ENCODE measurements at regions not wholly inside any gene's neighbourhood (a gene's known extent, or its start where the extent isn't known, plus 50 kb on each side); places are given as distances from the start of the nearest gene placed in this dataset.

GRCh38 chr9:13791816-13792215, 512.3 kb upstream of the MPDZ start:
- TF ChIP-seq CTCF (IDR thresholded peaks at IDR 0.05; ENCODE audit: low read length): no peak
- Histone ChIP-seq H4K20me1 (ENCODE audit: insufficient read depth, low read length) (no peaks in the 10 kb centered on the region), H2AFZ (ENCODE audit: low read length) (no peak overlapping the region), H3K9ac (ENCODE audit: low read length) (no peak overlapping the region), H3F3A (ENCODE audit: insufficient read depth, low read length) (no peaks in the 10 kb centered on the region), H3K27ac (ENCODE audit: low read depth, low read length, poor library complexity, severe bottlenecking) (no peak overlapping the region), H3K4me2 (ENCODE audit: low read length) (no peak overlapping the region), H3K36me3 (ENCODE audit: insufficient read depth, low read length) (no peaks in the 10 kb centered on the region), H3K27me3 (ENCODE audit: insufficient read depth, low read length) (no peaks in the 10 kb centered on the region), H3K4me1 (ENCODE audit: insufficient read depth, low read length, severe bottlenecking) (no peaks in the 10 kb centered on the region), H3K9me2 (ENCODE audit: low read depth, low read length) (no peaks in the 10 kb centered on the region), H3K9me3 (ENCODE audit: low read length) (no peaks in the 10 kb centered on the region), H3K4me3 (ENCODE audit: low read depth, low read length, poor library complexity, severe bottlenecking) (no peak overlapping the region), H3K79me2 (ENCODE audit: insufficient read depth, low read length) (no peaks in the 10 kb centered on the region)

DNA sequence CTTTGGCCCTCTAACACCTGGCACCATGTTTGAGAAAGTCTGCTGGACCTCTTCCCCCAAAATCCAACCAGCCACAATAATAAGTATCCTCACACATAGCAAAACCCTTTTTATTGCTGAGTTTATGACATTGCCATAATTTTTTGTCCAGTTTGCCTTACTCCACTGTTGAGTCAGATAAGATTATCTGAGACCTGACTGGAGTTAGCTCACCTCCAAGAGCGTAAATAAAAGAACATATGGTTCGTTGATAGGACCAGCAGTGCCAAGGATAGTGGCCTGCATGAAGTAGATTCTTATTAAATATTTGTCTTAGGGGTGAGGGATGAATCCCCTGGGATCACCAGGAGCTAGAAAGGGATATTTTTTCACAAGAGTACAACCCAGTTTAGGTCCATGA, 510.6 kb upstream of the MPDZ start:
- no peak for TF ChIP-seq CTCF (IDR thresholded peaks at IDR 0.05; ENCODE audit: low read length)
- no peak for TF ChIP-seq EZH2 (IDR thresholded peaks at IDR 0.05; ENCODE audit: borderline replicate concordance, low read length)
- H3K27ac ChIP-seq (ENCODE audit: low read depth, low read length, poor library complexity, severe bottlenecking): no peak overlapping the region
- H3K9me3 ChIP-seq (ENCODE audit: low read length): no peaks in the 10 kb centered on the region
- H3K27me3 ChIP-seq (ENCODE audit: insufficient read depth, low read length): no peaks in the 10 kb centered on the region
- H3K9me2 ChIP-seq (ENCODE audit: low read depth, low read length): no peaks in the 10 kb centered on the region
- H2AFZ ChIP-seq (ENCODE audit: low read length): no peak overlapping the region
- no peak overlapping the region for H3K4me2 ChIP-seq (ENCODE audit: low read length)
- no peaks in the 10 kb centered on the region for H3K36me3 ChIP-seq (ENCODE audit: insufficient read depth, low read length)
- H3K9ac ChIP-seq (ENCODE audit: low read length): no peak overlapping the region
- no peaks in the 10 kb centered on the region for H4K20me1 ChIP-seq (ENCODE audit: insufficient read depth, low read length)
- H3K4me1 ChIP-seq (ENCODE audit: insufficient read depth, low read length, severe bottlenecking): no peaks in the 10 kb centered on the region
- H3K4me3 ChIP-seq (ENCODE audit: low read depth, low read length, poor library complexity, severe bottlenecking): no peak overlapping the region
- H3K79me2 ChIP-seq (ENCODE audit: insufficient read depth, low read length): no peaks in the 10 kb centered on the region
- H3F3A ChIP-seq (ENCODE audit: insufficient read depth, low read length): no peaks in the 10 kb centered on the region

- Histone ChIP-seq H3K36me3 (ENCODE audit: insufficient read depth, low read length) (no peaks in the 10 kb centered on the region), H3K4me3 (ENCODE audit: low read depth, low read length, poor library complexity, severe bottlenecking) (no peak overlapping the region), H3K4me2 (ENCODE audit: low read length) (no peak overlapping the region), H4K20me1 (ENCODE audit: insufficient read depth, low read length) (no peaks in the 10 kb centered on the region), H2AFZ (ENCODE audit: low read length) (no peak overlapping the region), H3K27ac (ENCODE audit: low read depth, low read length, poor library complexity, severe bottlenecking) (no peak overlapping the region), H3K79me2 (ENCODE audit: insufficient read depth, low read length) (no peaks in the 10 kb centered on the region), H3K9ac (ENCODE audit: low read length) (no peak overlapping the region), H3F3A (ENCODE audit: insufficient read depth, low read length) (no peaks in the 10 kb centered on the region), H3K4me1 (ENCODE audit: insufficient read depth, low read length, severe bottlenecking) (no peaks in the 10 kb centered on the region), H3K9me3 (ENCODE audit: low read length) (no peaks in the 10 kb centered on the region), H3K9me2 (ENCODE audit: low read depth, low read length) (no peaks in the 10 kb centered on the region), H3K27me3 (ENCODE audit: insufficient read depth, low read length) (no peaks in the 10 kb centered on the region)
- TF ChIP-seq CTCF (IDR thresholded peaks at IDR 0.05; ENCODE audit: low read length): no peak
These were observed 507.8 kb upstream of the MPDZ start for GRCh38 chr9:13787234-13787833.
